C4-2B (cell line): ENCODE measurements at regions not wholly inside any gene's neighbourhood (a gene's known extent, or its start where the extent isn't known, plus 50 kb on each side); places are given as distances from the start of the nearest gene placed in this dataset.

Experiments used
- CTCF ChIP-seq: fragments of 450-650 bp; conservative IDR thresholded peaks from 2 replicates; pipeline ENCODE4 v1.5.1; 2017; ENCODE audit warnings: mild to moderate bottlenecking
- ZFX ChIP-seq: fragments of 450-650 bp; IDR thresholded peaks from 2 replicates; pipeline ENCODE4 v1.6.1; 2017

DNA sequence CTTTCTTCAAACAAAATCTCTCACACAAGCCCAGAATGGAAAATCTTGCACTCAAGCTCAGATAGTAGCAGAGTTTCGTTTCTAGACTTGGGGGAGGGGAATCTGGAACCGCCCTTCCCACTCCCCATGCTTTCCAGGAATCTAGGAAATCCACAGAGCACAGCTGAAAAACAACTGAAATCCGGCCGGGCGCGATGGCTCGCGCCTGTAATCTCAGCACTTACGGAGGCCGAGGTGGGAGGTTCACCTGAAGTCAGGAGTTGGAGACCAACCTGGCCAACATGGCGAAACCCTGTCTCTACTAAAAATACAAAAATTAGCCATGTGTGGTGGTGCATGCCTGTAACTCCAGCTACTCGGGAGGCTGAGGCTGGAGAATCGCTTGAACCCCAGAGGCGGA, 127.3 kb upstream of the SLC34A2 start:
- TF ChIP-seq CTCF (no peak), ZFX (no peak)
